Progenitor cell of endocrine pancreas (in vitro differentiated cells): ENCODE measurements at regions not wholly inside any gene's neighbourhood (a gene's known extent, or its start where the extent isn't known, plus 50 kb on each side); places are given as distances from the start of the nearest gene placed in this dataset.

Experiments
- DNase-seq: peaks from one replicate; pipeline ENCODE4 v3.0.0; 2021; ENCODE audit warnings: low spot score; ENCODE audit not compliant: unreplicated experiment
- H3K27ac Mint-ChIP-seq: 2 replicates; pipeline ENCODE4 v1.8.0; 2021; ENCODE audit warnings: mild to moderate bottlenecking, moderate library complexity, mixed read lengths
- H3K27me3 Mint-ChIP-seq: 2 replicates; pipeline ENCODE4 v1.8.0; 2021; ENCODE audit warnings: mixed read lengths
- H3K36me3 Mint-ChIP-seq: 2 replicates; pipeline ENCODE4 v1.8.0; 2022; ENCODE audit warnings: mixed read lengths; ENCODE audit not compliant: insufficient read depth
- H3K4me1 Mint-ChIP-seq: 2 replicates; pipeline ENCODE4 v1.8.0; 2021; ENCODE audit warnings: low read depth, mixed read lengths
- H3K4me3 Mint-ChIP-seq: 2 replicates; pipeline ENCODE4 v1.8.0; 2021; ENCODE audit warnings: low read depth, mild to moderate bottlenecking, moderate library complexity, mixed read lengths
- H3K9me3 Mint-ChIP-seq: 2 replicates; pipeline ENCODE4 v1.8.0; 2021; ENCODE audit warnings: low read depth, mixed read lengths
- TF ChIP-seq, protein P1 (sequence below): fragments of 200-600 bp; sonication (generic); IDR thresholded peaks from one replicate; pipeline ENCODE4 v1.5.0; 2021; ENCODE audit warnings: antibody characterized with exemption, mild to moderate bottlenecking; ENCODE audit not compliant: unreplicated experiment

DNA sequence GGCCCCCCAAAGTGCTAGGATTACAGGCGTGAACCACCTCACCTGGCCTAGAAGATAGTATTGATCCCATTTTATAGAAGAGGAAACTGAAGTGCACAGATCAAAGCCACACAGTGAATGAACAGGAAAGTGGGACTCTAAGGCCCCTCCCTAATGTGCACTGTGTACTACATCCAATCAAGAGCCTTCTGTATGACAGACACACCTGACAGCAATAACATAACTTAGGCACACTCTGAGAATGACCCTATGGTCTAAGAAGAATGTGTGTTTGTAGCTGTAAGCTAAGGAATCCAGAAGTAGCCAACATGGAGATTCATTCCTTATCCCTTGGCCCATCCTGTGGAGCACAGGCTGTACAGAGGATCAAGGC, 271.2 kb downstream of the SMARCA2 start:
- Mint-ChIP-seq H3K27ac (no peak overlapping the region), H3K36me3 (no peaks in the 10 kb centered on the region), H3K27me3 (peaks cover 6% of the 10 kb centered on the region), H3K4me1 (peaks cover 16% of the 10 kb centered on the region), H3K9me3 (no peaks in the 10 kb centered on the region), H3K4me3 (no peak overlapping the region)
- no peak for DNase-seq
- TF ChIP-seq, protein P1, sequence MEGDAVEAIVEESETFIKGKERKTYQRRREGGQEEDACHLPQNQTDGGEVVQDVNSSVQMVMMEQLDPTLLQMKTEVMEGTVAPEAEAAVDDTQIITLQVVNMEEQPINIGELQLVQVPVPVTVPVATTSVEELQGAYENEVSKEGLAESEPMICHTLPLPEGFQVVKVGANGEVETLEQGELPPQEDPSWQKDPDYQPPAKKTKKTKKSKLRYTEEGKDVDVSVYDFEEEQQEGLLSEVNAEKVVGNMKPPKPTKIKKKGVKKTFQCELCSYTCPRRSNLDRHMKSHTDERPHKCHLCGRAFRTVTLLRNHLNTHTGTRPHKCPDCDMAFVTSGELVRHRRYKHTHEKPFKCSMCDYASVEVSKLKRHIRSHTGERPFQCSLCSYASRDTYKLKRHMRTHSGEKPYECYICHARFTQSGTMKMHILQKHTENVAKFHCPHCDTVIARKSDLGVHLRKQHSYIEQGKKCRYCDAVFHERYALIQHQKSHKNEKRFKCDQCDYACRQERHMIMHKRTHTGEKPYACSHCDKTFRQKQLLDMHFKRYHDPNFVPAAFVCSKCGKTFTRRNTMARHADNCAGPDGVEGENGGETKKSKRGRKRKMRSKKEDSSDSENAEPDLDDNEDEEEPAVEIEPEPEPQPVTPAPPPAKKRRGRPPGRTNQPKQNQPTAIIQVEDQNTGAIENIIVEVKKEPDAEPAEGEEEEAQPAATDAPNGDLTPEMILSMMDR, result no peak

DNA sequence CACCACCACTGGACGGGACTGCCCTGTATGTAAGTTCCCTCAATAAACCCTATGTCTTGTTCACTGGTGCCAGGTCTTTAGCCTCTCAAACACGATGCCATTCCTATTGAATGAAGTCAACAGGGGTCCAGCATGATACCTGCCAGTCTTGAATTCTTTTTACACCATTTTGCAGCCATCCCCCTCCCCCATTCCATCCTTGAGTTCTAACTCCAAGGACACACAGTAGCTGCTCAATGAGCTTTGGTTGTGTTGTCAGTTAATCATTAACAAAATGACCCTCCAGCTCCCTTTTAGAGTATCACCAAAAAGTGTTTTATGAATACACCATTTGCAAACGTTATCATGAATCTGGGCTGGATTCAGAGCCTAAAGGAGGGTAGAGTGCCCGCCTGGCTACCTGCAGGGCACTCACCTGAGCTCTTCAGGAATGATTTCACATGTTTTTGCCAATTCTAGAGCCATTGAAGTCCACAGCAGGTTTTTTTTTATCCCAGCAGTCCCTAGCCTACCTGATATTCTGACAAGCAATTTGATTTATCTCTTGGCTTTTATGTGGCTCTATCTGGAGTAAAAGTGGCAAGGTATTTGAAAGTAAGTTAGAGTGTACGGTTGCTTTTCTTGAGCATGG, 271.8 kb downstream of the SMARCA2 start:
- no peaks in the 10 kb centered on the region for H3K9me3 Mint-ChIP-seq
- no peak overlapping the region for H3K27ac Mint-ChIP-seq
- peak overlapping the region; percentile 26 for H3K4me3 Mint-ChIP-seq
- no peak for DNase-seq
- peaks cover 15% of the 10 kb centered on the region for H3K4me1 Mint-ChIP-seq
- peaks cover 6% of the 10 kb centered on the region for H3K27me3 Mint-ChIP-seq
- TF ChIP-seq, protein P1, result no peak
- no peaks in the 10 kb centered on the region for H3K36me3 Mint-ChIP-seq

DNA sequence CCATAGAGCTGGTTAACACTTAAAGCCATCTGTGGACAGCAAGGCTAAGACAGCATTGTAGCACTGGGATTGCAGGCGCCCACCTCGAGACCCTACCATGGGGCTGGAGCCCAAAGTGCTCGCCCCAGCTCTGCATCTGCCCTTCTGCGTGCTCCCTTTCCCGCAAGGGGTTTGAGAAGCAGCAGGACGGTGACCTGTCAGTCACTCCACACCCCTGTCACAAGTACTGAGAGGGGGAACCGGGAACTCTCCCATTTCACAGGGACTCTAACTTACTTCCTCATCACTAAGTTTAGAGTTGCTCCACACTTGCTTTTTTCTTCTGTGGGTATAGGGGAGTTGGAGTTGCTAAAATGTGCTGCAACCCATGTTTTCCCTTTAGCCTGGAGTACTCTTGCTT, 273.2 kb downstream of the SMARCA2 start:
- TF ChIP-seq, protein P1, result no peak
- no peak for DNase-seq
- no peak overlapping the region for H3K27ac Mint-ChIP-seq
- H3K4me1 Mint-ChIP-seq, result peaks cover 19% of the 10 kb centered on the region
- H3K4me3 Mint-ChIP-seq, result no peak overlapping the region
- no peaks in the 10 kb centered on the region for H3K9me3 Mint-ChIP-seq
- no peaks in the 10 kb centered on the region for H3K36me3 Mint-ChIP-seq
- H3K27me3 Mint-ChIP-seq, result peaks cover 8% of the 10 kb centered on the region

DNA sequence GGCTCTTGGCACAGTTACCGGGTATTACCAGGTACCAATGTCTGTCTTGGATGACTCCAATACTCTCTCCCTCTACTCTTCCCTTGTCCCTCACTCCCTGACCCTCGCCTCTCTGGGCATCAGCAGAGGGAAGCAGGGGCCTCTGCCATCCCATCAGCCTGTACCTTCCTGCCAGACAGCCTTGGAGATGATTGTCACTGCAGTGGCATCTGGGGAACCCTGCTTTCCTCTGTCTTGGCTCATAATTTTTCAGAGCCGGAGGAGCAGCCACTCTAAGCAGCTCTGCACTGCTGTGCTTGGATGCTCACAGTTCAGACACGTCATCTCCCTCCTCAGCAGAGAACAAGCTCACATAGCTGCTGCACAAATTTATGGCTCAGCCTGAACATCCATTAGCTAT, 274.1 kb downstream of the SMARCA2 start:
- no peak for DNase-seq
- no peak overlapping the region for H3K27ac Mint-ChIP-seq

DNA sequence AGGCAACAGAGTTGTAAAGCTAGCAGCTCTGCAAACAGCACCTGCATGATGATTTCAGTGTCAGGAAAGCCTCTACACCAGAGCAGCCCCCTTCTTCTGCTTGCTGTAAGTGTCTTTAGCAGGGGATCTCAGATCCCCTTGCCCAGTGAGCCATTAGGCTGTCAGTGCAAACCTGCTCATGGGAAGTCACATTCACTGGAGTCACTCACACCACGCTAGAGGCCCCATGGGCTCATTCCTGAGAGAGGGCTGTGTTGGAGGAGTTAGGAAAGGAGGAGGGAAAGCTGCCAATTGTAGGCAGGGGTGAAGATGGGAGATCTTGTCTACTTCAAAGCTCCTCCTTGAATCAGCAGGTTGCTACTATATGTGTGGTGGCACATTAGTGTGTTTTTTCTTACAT, 275.2 kb downstream of the SMARCA2 start:
- peaks cover 21% of the 10 kb centered on the region for H3K4me1 Mint-ChIP-seq
- DNase-seq, result no peak
- no peak overlapping the region for H3K27ac Mint-ChIP-seq
- peaks cover 15% of the 10 kb centered on the region for H3K27me3 Mint-ChIP-seq
- H3K4me3 Mint-ChIP-seq, result no peak overlapping the region
- no peaks in the 10 kb centered on the region for H3K9me3 Mint-ChIP-seq
- no peaks in the 10 kb centered on the region for H3K36me3 Mint-ChIP-seq
- TF ChIP-seq, protein P1, result no peak

More for the DNA sequence above, 274.1 kb downstream of the SMARCA2 start:
- TF ChIP-seq, protein P1, result no peak
- Mint-ChIP-seq H3K36me3 (no peaks in the 10 kb centered on the region), H3K9me3 (no peaks in the 10 kb centered on the region), H3K4me1 (peaks cover 21% of the 10 kb centered on the region), H3K27me3 (peaks cover 15% of the 10 kb centered on the region), H3K4me3 (no peak overlapping the region)
